GM21360 (cell line): ENCODE measurements at regions not wholly inside any gene's neighbourhood (a gene's known extent, or its start where the extent isn't known, plus 50 kb on each side); places are given as distances from the start of the nearest gene placed in this dataset.

Experiments used
- ATAC-seq: cut with Tn5 transposase; IDR thresholded peaks from one replicate; pipeline ENCODE4 v1.9.1; 2021; ENCODE audit warnings: mild to moderate bottlenecking, moderate library complexity; ENCODE audit not compliant: unreplicated experiment

GRCh38 chr5:54721951-54722654, 204.5 kb downstream of the SNX18 start:
- ATAC-seq: no peak

GRCh38 chr5:54721116-54721515, 203.6 kb downstream of the SNX18 start:
- ATAC-seq: no peak

- no peak for ATAC-seq
Observed at GRCh38 chr5:54720341-54720740, 202.8 kb downstream of the SNX18 start.

- ATAC-seq: no peak
Observed at GRCh38 chr5:54719384-54720283, 202.1 kb downstream of the SNX18 start.

GRCh38 chr5:54718656-54719055, 201.1 kb downstream of the SNX18 start:
- no peak for ATAC-seq

- peak; percentile 57 for ATAC-seq
Observed at GRCh38 chr5:54717870-54718269, 200.3 kb downstream of the SNX18 start.

GRCh38 chr5:54717459-54717858, 199.9 kb downstream of the SNX18 start:
- no peak for ATAC-seq

- no peak for ATAC-seq
Observed at GRCh38 chr5:54713923-54714581, 196.5 kb downstream of the SNX18 start.

- no peak for ATAC-seq
Observed at GRCh38 chr5:54709096-54709495, 191.5 kb downstream of the SNX18 start.

- ATAC-seq: no peak
Observed at GRCh38 chr5:54707841-54708240, 190.3 kb downstream of the SNX18 start.

GRCh38 chr5:54705994-54706653, 188.6 kb downstream of the SNX18 start:
- ATAC-seq: no peak

- no peak for ATAC-seq
Observed at GRCh38 chr5:54704825-54705224, 187.3 kb downstream of the SNX18 start.

GRCh38 chr5:54704333-54704732, 186.8 kb downstream of the SNX18 start:
- no peak for ATAC-seq

- ATAC-seq: no peak
Observed at GRCh38 chr5:54703565-54704255, 186.2 kb downstream of the SNX18 start.

- no peak for ATAC-seq
Observed at GRCh38 chr5:54703133-54703532, 185.6 kb downstream of the SNX18 start.

- no peak for ATAC-seq
Observed at GRCh38 chr5:54702470-54702869, 184.9 kb downstream of the SNX18 start.

GRCh38 chr5:54700986-54701578, 183.5 kb downstream of the SNX18 start:
- no peak for ATAC-seq

GRCh38 chr5:54696931-54697330, 179.4 kb downstream of the SNX18 start:
- no peak for ATAC-seq

GRCh38 chr5:54696346-54696745, 178.8 kb downstream of the SNX18 start:
- ATAC-seq: no peak
